Kidney (tissue), 13 donors: ENCODE measurements at regions not wholly inside any gene's neighbourhood (a gene's known extent, or its start where the extent isn't known, plus 50 kb on each side); places are given as distances from the start of the nearest gene placed in this dataset.

ENCODE experiments used
- DNase-seq, 5 donors: peaks; one replicate each; pipeline ENCODE4 v3.0.0-alpha.2; 2013 to 2020
- FAIRE-seq: peaks from 2 replicates; lab custom pipeline; 2012; peaks lifted over from hg19 to GRCh38; lab: Jason Lieb, UNC
- H3K27ac ChIP-seq, 2 donors: one replicate each; pipeline ENCODE4 v1.7.0; 2013; ENCODE audit warnings: low read depth in 2 of 2, low read length in 2 of 2, inconsistent platforms in 1 of 2
- H3K27me3 ChIP-seq: one replicate; pipeline ENCODE4 v1.7.1; 2013; ENCODE audit warnings: low read length, inconsistent platforms; ENCODE audit not compliant: control insufficient read depth, insufficient read depth
- H3K36me3 ChIP-seq, 3 donors: one replicate each; pipeline versions ENCODE4 v1.7.0 to v1.7.1; 2013; ENCODE audit warnings: low read length in 3 of 3, control low read depth in 1 of 3, inconsistent platforms in 1 of 3; ENCODE audit not compliant: insufficient read depth in 3 of 3, control insufficient read depth in 2 of 3
- H3K4me1 ChIP-seq, 3 donors: one replicate each; pipeline versions ENCODE4 v1.7.0 to v1.7.1; 2013; ENCODE audit warnings: low read length in 3 of 3, inconsistent platforms in 1 of 3, low read depth in 1 of 3; ENCODE audit not compliant: control insufficient read depth in 2 of 3, insufficient read depth in 2 of 3
- H3K4me3 ChIP-seq, 3 donors: one replicate each; pipeline versions ENCODE4 v1.7.0 to v1.8.1; 2013; ENCODE audit warnings: low read length in 3 of 3, control low read depth in 1 of 3, inconsistent platforms in 1 of 3
- H3K9ac ChIP-seq, 3 donors: one replicate each; pipeline versions ENCODE4 v1.7.0 to v1.7.1; 2013; ENCODE audit warnings: low read length in 3 of 3, control low read depth in 1 of 3, inconsistent platforms in 1 of 3
- H3K9me3 ChIP-seq, 3 donors: one replicate each; pipeline versions ENCODE4 v1.7.0 to v1.7.1; 2013; ENCODE audit warnings: low read length in 3 of 3, control low read depth in 1 of 3, inconsistent platforms in 1 of 3; ENCODE audit not compliant: control insufficient read depth in 2 of 3, insufficient read depth in 1 of 3
- intact Hi-C: fragments of 100-400 bp; cut with DNase I; formaldehyde crosslinking; loops from one replicate; pipeline ENCODE4 v1.11.1; 2022
- TF ChIP-seq, protein P1 (sequence below): IDR thresholded peaks from 3 replicates; pipeline ENCODE4 v1.5.1; 2012; ENCODE audit warnings: mild to moderate bottlenecking, moderate library complexity, borderline replicate concordance; ENCODE audit not compliant: insufficient read depth; ENCODE audit errors: extremely low read depth
- donor health status: control.
- donor health status: control.
- donor health status: control.
- donor health status: control.
- donor health status: control.
- donor health status: DM: yes; HTN: yes; CAD: no.
- donor health status: Normal renal cell carcinoma (clear cell type).

DNA sequence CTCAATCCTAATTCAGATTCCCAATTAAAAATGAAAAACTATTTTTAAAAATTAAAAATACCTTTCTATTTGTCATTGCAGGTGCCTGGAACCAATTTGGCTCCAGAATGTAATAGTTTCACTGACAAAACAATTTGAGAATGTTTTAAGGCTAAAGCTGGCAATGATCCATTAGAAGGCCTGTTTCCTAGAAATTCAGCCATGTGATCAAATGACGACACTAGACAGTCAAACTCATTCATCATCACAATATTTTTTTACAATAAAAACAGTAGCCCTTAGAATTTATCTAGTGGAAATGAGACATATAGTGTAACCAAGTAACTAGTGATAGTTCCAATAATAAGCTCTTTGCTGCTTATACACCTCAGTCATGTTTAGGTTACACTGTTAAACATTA, 75.4 kb upstream of the MAP3K1 start:
- Histone ChIP-seq H3K27me3 (no peaks in the 10 kb centered on the region), H3K36me3 (no peaks in the 10 kb centered on the region), H3K4me1 (no peaks in the 10 kb centered on the region), H3K27ac (no peak overlapping the region), H3K9me3 (no peaks in the 10 kb centered on the region), H3K9ac (no peak overlapping the region), H3K4me3 (no peak overlapping the region)
- TF ChIP-seq, protein P1, sequence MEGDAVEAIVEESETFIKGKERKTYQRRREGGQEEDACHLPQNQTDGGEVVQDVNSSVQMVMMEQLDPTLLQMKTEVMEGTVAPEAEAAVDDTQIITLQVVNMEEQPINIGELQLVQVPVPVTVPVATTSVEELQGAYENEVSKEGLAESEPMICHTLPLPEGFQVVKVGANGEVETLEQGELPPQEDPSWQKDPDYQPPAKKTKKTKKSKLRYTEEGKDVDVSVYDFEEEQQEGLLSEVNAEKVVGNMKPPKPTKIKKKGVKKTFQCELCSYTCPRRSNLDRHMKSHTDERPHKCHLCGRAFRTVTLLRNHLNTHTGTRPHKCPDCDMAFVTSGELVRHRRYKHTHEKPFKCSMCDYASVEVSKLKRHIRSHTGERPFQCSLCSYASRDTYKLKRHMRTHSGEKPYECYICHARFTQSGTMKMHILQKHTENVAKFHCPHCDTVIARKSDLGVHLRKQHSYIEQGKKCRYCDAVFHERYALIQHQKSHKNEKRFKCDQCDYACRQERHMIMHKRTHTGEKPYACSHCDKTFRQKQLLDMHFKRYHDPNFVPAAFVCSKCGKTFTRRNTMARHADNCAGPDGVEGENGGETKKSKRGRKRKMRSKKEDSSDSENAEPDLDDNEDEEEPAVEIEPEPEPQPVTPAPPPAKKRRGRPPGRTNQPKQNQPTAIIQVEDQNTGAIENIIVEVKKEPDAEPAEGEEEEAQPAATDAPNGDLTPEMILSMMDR, result no peak
- no peak for FAIRE-seq
- intact Hi-C loops, result no loop called here
- DNase-seq, result no peak

DNA sequence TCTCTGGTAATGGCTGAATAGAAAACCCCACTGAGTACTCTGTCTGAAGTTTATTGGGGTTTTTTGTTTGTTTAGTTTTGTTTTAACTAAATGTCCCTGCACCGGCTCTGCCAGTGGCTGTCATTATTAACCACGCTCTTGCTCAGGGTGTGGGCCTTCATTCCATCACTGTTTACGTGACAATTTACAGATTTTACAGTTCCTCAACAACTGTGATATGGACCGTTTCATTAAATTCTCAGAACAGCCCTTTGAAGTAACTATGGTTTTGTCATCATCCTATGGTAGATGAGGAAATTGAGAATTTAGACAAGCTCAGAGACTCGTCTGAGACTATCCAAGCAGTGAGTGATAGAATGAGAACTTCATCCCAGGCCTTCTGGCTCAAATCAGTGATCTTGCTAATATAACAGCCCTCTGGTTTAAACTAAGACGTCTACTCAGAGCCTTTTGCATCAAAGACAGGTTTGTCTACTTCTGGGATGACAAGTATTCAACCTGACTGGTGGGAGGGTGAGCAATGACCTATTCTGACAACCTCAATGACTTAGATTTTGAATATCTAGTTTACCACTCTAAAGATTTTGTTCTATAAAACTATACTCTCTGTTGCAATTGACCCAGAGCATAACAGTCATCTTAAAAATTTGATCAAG, 77.3 kb upstream of the MAP3K1 start:
- no peak overlapping the region for H3K9ac ChIP-seq
- no peaks in the 10 kb centered on the region for H3K36me3 ChIP-seq
- peaks cover 4 to 15% (median 7%) of the 10 kb centered on the region in 3 donors for H3K4me1 ChIP-seq
- H3K9me3 ChIP-seq, result no peaks in the 10 kb centered on the region
- no peaks in the 10 kb centered on the region for H3K27me3 ChIP-seq
- H3K27ac ChIP-seq, result no peak overlapping the region
- H3K4me3 ChIP-seq, result no peak overlapping the region
- intact Hi-C loops, result no loop called here
- FAIRE-seq (no peak), DNase-seq (no peak)
- TF ChIP-seq, protein P1, result no peak

DNA sequence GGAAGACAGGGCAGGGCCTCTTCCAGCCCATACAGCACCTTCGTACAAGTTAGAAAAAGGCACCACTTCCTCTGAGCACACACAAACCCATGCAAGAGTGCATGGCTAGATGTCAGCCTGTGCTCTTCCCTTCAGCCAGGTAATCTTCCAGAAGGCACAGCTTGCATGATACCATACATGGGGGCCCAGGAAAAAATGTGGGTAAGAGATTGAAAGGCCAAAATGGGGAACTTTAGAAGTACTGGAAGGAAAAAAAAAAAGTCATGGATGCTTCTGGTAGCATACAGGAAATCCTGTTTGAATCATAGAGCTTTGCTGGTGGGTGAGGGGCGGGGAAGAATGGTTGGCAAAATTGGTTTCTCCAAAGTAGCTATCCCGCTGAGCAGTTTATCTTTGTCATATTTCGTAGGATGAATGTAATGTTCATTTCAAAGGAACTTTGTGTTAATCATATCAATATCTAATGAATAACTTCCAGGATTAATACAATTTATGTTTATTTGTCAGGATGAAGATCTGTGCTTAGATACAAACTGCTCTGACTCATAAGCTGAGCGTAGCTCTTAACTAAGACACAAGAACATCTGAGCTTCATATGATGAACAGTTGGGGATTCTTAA, 78.2 kb upstream of the MAP3K1 start:
- Histone ChIP-seq H3K27ac (no peak overlapping the region), H3K9me3 (no peaks in the 10 kb centered on the region), H3K4me1 (peaks cover 7 to 15% (median 9%) of the 10 kb centered on the region in 3 donors), H3K27me3 (no peaks in the 10 kb centered on the region), H3K36me3 (no peaks in the 10 kb centered on the region), H3K4me3 (no peak overlapping the region), H3K9ac (no peak overlapping the region)
- TF ChIP-seq, protein P1, result no peak
- intact Hi-C loops, result no loop called here
- no peak for DNase-seq
- FAIRE-seq, result no peak
